Adrenal gland (tissue), 9 donors: ENCODE measurements at regions not wholly inside any gene's neighbourhood (a gene's known extent, or its start where the extent isn't known, plus 50 kb on each side); places are given as distances from the start of the nearest gene placed in this dataset.

Experiments
- DNase-seq, 7 donors: peaks; one replicate each; pipeline ENCODE4 v3.0.0-alpha.2; 2019 to 2020
- H3K27ac ChIP-seq, 5 donors: fragments of 200-600 bp; sonication (generic) in 4 of 5; 1 replicate in 3 of 5; 2 replicates in 2 of 5; pipeline versions ENCODE4 v1.5.1 to v1.8.0; 2016 to 2020; ENCODE audit warnings: mild to moderate bottlenecking in 1 of 5
- H3K27me3 ChIP-seq: fragments of 200-600 bp; 2 replicates; pipeline ENCODE4 v1.8.0; 2021
- H3K36me3 ChIP-seq, 2 donors: fragments of 200-600 bp; replicated peaks in 1 of 2; 1 replicate in 1 of 2; 2 replicates in 1 of 2; pipeline versions ENCODE4 v1.5.1 to v1.8.0; 2018 to 2022
- H3K4me1 ChIP-seq, 2 donors: fragments of 200-600 bp; replicated peaks in 1 of 2; 1 replicate in 1 of 2; 2 replicates in 1 of 2; pipeline versions ENCODE4 v1.5.1 to v1.8.0; 2018 to 2021
- H3K4me3 ChIP-seq, 4 donors: fragments of 200-600 bp; sonication (generic) in 3 of 4; one replicate each; pipeline ENCODE4 v1.5.1; 2016 to 2018
- H3K9me3 ChIP-seq, 3 donors: fragments of 200-600 bp; sonication (generic) in 1 of 3; replicated peaks in 1 of 3; 1 replicate in 2 of 3; 2 replicates in 1 of 3; pipeline versions ENCODE4 v1.5.1 to v1.8.0; 2016 to 2021
- POLR2A ChIP-seq, 2 donors: fragments of 450-650 bp; IDR thresholded peaks; one replicate each; pipeline ENCODE4 v1.6.1; 2017; ENCODE audit warnings: antibody characterized with exemption in 2 of 2, mild to moderate bottlenecking in 2 of 2, moderate library complexity in 1 of 2
- WGBS, 4 donors: extraction: QIAGEN DNeasy Blood & Tissue Kit in 2 of 4; methylation state at CpG; one replicate each; pipeline versions ENCODE4 v1.1.5 to v1.1.7; 2013 to 2017; 5-methylcytosine and 5-hydroxymethylcytosine counted together
- intact Hi-C, 2 donors: fragments of 100-400 bp; cut with DNase I; formaldehyde crosslinking; loops; one replicate each; pipeline versions ENCODE4 v1.14.1 to v1.15.0; 2022 to 2023
- TF ChIP-seq, protein P1 (sequence below), 6 experiments: fragments of 450-650 bp in 4 of 6; fragments of 200-600 bp in 2 of 6; sonication (generic) in 1 of 6; IDR thresholded peaks; 1 replicate in 5 of 6; 2 replicates in 1 of 6; pipeline versions ENCODE4 v1.5.1 to v1.8.0; 2016 to 2021; ENCODE audit warnings: antibody characterized with exemption in 6 of 6, mild to moderate bottlenecking in 2 of 6, moderate library complexity in 1 of 6
- donor health status: healthy with polysubstance abuse.
- donor health status: Bipolar disorder and iron deficiency.
- donor health status: DM: yes; HTN: yes; CAD: no.
- donor health status: DM: no; HTN: no; CAD: no.
- donor health status: DM: no; HTN: no; CAD: no.

DNA sequence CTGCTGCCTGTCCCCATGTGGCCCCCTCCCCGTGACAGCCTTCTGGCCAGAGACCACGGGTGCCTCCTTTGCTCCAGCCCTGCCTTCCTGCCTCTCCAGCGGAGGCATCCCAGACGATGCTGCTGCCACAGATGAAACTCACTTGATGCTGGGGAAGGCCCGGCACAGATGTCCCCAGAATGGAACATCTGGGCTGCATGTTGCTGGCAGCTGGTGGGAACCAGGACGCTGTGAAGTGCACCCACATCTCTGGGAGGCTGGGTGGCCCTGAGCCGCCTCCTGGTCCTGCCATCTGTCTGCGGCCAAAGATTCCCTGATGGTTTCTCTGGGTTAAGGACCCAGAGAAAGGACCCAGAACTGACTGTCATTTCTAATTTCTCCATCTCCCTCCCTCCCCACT is 51.9 kb upstream of the PTPRS start:
- Histone ChIP-seq H3K4me1 (no peaks in the 10 kb centered on the region), H3K27me3 (peaks cover 43% of the 10 kb centered on the region), H3K27ac (no peak overlapping the region), H3K9me3 (no peaks in the 10 kb centered on the region), H3K36me3 (no peaks in the 10 kb centered on the region), H3K4me3 (no peak overlapping the region)
- TF ChIP-seq, protein P1, sequence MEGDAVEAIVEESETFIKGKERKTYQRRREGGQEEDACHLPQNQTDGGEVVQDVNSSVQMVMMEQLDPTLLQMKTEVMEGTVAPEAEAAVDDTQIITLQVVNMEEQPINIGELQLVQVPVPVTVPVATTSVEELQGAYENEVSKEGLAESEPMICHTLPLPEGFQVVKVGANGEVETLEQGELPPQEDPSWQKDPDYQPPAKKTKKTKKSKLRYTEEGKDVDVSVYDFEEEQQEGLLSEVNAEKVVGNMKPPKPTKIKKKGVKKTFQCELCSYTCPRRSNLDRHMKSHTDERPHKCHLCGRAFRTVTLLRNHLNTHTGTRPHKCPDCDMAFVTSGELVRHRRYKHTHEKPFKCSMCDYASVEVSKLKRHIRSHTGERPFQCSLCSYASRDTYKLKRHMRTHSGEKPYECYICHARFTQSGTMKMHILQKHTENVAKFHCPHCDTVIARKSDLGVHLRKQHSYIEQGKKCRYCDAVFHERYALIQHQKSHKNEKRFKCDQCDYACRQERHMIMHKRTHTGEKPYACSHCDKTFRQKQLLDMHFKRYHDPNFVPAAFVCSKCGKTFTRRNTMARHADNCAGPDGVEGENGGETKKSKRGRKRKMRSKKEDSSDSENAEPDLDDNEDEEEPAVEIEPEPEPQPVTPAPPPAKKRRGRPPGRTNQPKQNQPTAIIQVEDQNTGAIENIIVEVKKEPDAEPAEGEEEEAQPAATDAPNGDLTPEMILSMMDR (IDR thresholded peaks at IDR 0.05): no peak
- no peak for TF ChIP-seq POLR2A (IDR thresholded peaks at IDR 0.05)
- WGBS, 4 donors: 48 to 58% (median 52%) methylated on average over 5 to 8 of the region's 8 CpGs
- no peak for DNase-seq
- intact Hi-C loops: no loop called here

DNA sequence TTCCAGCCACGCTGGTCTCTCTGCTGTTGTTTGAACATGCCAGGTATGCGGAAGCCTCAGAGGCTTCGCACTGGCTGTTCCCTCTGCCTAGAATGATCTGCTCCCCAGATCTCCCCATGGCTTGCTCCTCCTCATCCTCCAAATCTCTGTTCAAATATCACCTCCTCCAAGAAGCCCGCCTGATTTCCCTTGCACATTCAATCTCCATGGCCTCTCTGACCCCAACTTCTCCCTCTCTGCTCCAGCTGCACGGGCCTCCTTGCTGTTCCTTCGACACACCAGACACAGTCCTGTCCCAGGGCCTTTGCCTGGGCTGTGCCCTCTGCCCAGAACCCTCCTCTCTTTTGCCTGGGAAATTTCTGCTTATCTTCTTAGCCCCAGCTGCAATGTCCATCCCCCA is 52.5 kb upstream of the PTPRS start:
- TF ChIP-seq, protein P1 (IDR thresholded peaks at IDR 0.05): no peak
- no peak for TF ChIP-seq POLR2A (IDR thresholded peaks at IDR 0.05)
- Histone ChIP-seq H3K36me3 (no peaks in the 10 kb centered on the region), H3K27ac (no peak overlapping the region), H3K27me3 (peaks cover 43% of the 10 kb centered on the region), H3K9me3 (no peaks in the 10 kb centered on the region), H3K4me1 (no peaks in the 10 kb centered on the region), H3K4me3 (no peak overlapping the region)
- DNase-seq: no peak
- 66 to 74% (median 68%) methylated on average over 6 of the region's 6 CpGs for WGBS, 4 donors
- intact Hi-C loops: no loop called here

DNA sequence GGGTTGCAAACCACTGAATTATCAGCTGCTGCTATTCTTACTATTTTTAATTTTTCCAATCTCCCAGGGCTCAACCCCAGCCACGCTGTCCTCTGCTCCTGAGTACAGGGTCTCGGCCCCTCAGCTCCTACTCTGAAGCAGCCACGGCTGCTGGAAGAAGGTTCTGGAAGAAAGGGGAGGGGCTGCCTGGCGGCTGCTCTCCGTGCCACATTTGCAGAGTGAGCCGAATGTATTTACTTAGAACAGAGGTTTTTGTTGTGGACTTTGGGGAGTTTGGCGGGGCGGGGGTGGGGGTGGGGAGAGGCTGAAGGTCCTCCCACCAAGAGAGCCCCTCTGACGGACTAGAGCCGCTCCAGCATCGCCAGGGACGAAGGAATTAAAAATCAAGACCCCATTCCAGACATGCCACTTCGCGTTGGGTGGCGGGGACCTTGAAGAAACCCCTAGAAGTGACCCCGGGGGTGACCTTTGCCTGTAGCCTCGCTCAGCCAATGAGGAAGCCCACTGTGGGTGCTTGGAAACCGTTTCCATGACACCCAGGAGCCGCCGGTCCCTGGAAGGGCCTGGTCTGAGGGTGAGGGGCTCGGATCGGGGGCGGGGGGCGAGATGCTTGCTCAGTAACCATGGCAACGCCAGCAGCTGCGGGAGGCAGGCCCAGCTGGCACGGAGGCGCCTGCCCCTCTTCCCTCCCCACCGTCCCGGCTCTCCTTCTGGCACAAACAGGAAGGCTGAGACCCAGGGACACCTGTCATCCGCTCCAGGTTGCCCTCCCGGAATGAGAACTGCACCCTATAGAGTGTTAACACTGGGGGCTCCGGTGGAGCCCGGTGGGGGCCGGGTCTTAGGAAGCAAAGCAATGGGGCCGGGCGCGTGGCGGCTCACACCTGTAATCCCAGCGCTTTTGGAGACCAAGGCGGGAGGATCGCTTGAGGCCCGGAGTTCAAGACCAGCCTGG is 54.2 kb upstream of the PTPRS start:
- TF ChIP-seq, protein P1 (IDR thresholded peaks at IDR 0.05): no peak
- TF ChIP-seq POLR2A (IDR thresholded peaks at IDR 0.05): no peak
- no peaks in the 10 kb centered on the region for H3K4me1 ChIP-seq
- 15 to 23% (median 16%) methylated on average over 27 to 43 of the region's 43 CpGs for WGBS, 4 donors
- no peaks in the 10 kb centered on the region for H3K36me3 ChIP-seq
- no peak overlapping the region for H3K27ac ChIP-seq
- H3K27me3 ChIP-seq: peaks cover 50% of the 10 kb centered on the region
- no peak overlapping the region for H3K4me3 ChIP-seq
- H3K9me3 ChIP-seq: no peaks in the 10 kb centered on the region
- intact Hi-C loops: no loop called here
- no peak for DNase-seq

DNA sequence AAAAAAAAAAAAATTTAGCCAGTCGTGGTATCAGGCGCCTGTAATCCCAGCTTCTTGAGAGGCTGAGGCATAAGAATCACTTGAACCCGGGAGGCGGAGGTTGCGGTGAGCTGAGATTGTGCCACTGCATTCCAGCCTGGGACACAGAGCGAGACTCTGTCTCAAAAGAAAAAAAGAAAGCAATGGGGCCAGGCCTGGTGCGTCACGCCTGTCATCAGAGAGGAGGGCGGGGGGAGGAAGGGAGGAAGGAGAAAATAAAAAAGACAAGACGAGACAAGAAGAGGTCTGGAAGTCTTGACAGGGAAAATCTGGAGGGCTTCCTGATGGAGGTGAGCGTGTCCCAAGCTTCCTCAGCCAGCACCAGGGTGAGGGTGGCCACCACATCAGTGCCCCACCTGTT is 54.9 kb upstream of the PTPRS start:
- Histone ChIP-seq H3K4me1 (no peaks in the 10 kb centered on the region), H3K27me3 (peaks cover 50% of the 10 kb centered on the region), H3K9me3 (no peaks in the 10 kb centered on the region), H3K4me3 (no peak overlapping the region), H3K27ac (no peak overlapping the region), H3K36me3 (no peaks in the 10 kb centered on the region)
- 24 to 36% (median 32%) methylated on average over 11 of the region's 11 CpGs for WGBS, 4 donors
- intact Hi-C loops: no loop called here
- TF ChIP-seq, protein P1 (IDR thresholded peaks at IDR 0.05): no peak
- no peak for TF ChIP-seq POLR2A (IDR thresholded peaks at IDR 0.05)
- peak in 1 of 7 donors; percentile 14 for DNase-seq
